Choroid plexus epithelial cell (primary cell): ENCODE measurements at regions not wholly inside any gene's neighbourhood (a gene's known extent, or its start where the extent isn't known, plus 50 kb on each side); places are given as distances from the start of the nearest gene placed in this dataset.
"Not testable (repeated sequence)": the region's sequence is repeated elsewhere in the genome, so short reads cannot be mapped to it uniquely, and the experiment has no call there.

Experiments
- DNase-seq: peaks from one replicate; pipeline ENCODE4 v3.0.0-alpha.2; 2010; ENCODE audit warnings: low read depth
- H3K4me3 ChIP-seq: 2 replicates; pipeline ENCODE4 v1.5.1; 2011; ENCODE audit warnings: low read depth, mild to moderate bottlenecking, control low read depth, low read length, moderate library complexity
- CTCF ChIP-seq: conservative IDR thresholded peaks from 2 replicates; pipeline ENCODE4 v1.5.1; 2011; ENCODE audit warnings: low read depth, mild to moderate bottlenecking, control low read depth, inconsistent platforms, low read length, moderate library complexity

GRCh38 chr17:62150471-62150870 is 85.4 kb upstream of the MED13 start:
- no peak for DNase-seq
- TF ChIP-seq CTCF: no peak
- no peak overlapping the region for H3K4me3 ChIP-seq

- no peak overlapping the region for H3K4me3 ChIP-seq
- DNase-seq: no peak
- TF ChIP-seq CTCF: no peak
Measured at GRCh38 chr17:62149961-62150360, 84.9 kb upstream of the MED13 start.

- DNase-seq: no peak
- no peak for TF ChIP-seq CTCF
- no peak overlapping the region for H3K4me3 ChIP-seq
Measured at GRCh38 chr17:62147284-62147683, 82.2 kb upstream of the MED13 start.

GRCh38 chr17:62140836-62141235 is 75.8 kb upstream of the MED13 start:
- H3K4me3 ChIP-seq: no peak overlapping the region
- no peak for DNase-seq
- TF ChIP-seq CTCF: no peak

- no peak for TF ChIP-seq CTCF
- DNase-seq: no peak
- no peak overlapping the region for H3K4me3 ChIP-seq
Measured at GRCh38 chr17:62140376-62140775, 75.3 kb upstream of the MED13 start.

DNA sequence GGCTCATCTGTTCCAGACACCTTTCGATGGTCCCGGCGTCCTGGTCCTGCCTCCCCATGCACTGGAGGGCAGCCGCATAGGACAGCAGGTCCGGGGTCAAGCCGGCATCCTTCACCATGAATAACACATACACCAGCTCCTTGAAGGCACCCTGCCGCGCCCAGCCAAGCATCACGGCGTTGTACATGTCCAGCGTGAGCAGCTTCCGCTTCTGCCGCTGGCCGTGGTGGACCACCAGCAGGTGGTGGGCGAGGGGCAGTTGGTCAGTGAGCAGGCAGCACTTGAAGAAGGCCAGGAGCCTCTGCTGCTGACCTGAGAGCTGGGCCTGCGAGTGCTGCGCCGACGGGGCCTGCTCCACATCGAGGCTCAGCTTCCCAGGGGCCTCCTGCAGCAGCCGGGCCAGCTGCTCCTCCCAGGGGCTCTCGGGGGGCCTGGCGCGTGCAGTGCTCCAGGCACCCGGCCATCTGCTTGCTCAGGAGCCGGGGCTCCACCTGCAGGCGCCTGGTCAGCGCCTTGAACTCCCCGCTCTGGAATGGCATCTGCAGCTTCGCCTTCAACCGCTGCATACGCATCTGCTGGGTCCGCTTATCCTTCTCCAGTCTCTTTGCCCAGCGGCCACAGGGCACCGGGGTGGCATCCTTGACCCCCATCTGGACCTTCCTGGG is 74.7 kb upstream of the MED13 start:
- DNase-seq, H3K4me3 ChIP-seq: not testable (repeated sequence)

GRCh38 chr17:62139141-62139540 is 74.1 kb upstream of the MED13 start:
- no peak for TF ChIP-seq CTCF
- H3K4me3 ChIP-seq: no peak overlapping the region
- DNase-seq: no peak

DNA sequence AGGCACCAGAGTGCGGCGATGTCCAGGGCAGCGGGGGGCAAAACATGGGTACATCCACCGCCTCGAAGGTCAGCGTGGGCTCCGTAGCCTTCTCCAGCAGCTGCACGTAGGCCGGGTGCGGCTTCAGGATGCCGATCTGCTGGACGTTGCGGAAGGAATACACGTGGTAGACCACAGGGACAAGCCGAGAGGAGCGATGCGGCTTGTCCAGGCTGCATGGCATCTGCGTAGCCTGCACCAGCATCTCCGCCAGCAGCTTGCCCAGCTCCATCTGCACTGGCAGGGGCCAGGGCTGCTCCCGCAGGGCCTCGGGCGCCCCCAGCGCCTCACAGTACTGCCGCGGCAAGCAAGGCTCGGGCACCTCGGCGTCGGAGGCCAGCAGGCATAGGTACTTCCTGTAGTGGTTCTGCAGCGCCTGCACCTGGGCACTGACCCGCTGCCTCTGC is 73.6 kb upstream of the MED13 start:
- not testable (repeated sequence) for H3K4me3 ChIP-seq, DNase-seq

DNA sequence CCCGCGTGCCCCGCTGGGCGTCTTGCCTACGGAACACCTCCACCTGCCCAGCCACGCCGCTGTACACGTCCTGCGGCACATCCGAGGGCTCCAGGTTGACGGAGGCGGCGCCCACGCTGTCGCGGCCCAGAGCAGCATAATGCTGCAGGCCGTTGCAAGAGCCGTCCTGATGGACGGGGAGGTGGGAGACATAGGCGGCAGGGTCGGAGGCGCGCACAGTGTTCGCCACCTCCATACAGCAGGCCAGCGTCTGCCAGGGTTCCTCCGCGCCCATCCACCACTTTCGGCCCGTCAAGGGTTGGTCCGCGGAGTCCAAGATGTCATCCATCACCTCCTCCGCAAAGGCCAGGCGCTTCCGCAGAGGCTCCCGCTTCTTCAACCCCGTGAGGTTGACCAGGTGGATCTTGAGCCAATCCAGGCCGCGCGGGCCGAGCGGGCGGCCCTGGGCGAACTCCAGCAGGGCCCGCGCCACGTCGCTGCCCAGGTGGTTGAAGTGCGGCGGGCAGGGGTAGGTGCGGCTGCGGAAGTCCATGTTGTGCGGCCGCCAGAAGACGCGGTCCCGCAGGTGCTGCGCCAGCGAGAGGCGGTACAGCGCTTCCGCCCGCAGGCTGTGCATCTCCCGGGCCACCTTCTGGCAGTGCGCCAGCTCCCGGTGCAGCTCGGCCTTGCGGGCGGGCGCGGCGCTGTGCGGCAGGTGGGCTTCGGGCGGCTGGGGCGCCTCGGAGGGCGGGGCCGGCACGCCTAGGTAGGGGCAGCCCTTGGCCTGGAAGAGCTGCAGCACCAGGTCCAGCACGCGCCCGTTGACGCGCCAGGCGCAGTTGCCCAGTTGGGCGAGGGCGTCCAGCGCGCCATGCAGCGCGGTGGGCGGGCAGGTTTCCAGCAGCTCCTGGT is 72.9 kb upstream of the MED13 start:
- H3K4me3 ChIP-seq, DNase-seq: not testable (repeated sequence)

GRCh38 chr17:62137013-62137733 is 72.1 kb upstream of the MED13 start:
- DNase-seq, H3K4me3 ChIP-seq: not testable (repeated sequence)
